ENCODE measurements at regions not wholly inside any gene's neighbourhood (a gene's known extent, or its start where the extent isn't known, plus 50 kb on each side); places are given as distances from the start of the nearest gene placed in this dataset.

DNA sequence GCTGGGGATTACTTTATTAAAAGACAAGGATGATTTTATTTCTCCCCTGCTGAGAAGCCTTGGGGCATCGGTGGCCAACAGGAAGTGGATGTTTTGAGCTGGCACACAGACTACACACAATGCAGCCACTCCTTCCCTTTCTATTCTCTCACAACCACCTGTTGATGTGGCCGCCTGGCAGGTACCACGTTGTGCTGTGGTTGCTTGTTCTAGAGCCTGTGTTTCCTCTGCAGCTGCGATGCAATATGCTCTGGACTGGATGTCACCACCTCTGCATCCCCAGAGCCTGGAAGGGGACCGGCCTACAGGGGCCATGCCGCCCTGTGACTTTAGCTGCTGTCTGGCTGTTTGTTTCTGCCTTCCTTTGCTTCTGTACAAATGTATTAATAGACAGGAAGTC, 195.7 kb upstream of the CELF2 start:
- no peak for DNase-seq

DNA sequence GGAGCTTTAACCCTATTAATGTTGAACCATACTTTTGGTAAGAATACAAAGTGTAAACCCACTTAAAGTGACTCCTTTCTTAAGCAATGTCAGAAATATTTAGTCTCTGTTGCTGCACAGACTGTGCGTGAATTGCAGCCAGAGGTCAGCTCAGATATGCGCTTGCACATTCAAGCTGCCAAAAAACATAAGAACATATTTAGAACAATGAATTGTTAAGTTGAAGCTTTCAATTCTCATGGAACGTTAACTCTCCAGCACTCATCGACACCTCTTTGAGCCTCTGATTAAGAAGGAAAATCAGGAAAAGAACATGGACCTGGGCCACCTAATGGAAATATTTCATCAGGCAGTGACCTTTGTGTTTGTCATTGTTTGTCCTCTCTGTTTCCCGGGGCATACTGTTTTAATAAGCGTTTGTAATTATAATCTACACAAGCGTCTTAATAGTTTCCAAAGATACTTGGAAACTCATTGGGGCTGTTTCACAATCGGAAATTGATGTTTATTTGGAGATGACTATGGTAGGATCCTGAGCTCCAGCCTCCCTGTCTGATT, 193.0 kb upstream of the CELF2 start:
- DNase-seq: no peak

DNA sequence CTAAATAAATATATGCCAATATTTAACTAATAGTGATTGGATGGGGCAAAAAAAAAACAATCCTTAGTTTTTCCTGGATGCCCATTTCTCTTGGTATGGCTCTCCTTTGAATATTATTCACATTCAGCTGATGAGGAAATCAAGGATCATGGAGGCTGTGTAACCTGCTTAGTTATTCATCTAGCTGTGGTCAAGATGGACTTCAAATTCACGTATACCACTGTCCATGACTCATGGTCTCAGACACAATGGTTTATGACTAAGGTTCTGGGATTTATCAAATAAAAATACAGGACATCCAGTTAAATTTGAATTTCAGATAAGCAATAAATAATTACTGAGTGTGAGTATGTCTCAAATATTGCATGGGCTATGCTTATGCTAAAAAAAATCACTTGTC, 191.5 kb upstream of the CELF2 start:
- no peak for DNase-seq

DNA sequence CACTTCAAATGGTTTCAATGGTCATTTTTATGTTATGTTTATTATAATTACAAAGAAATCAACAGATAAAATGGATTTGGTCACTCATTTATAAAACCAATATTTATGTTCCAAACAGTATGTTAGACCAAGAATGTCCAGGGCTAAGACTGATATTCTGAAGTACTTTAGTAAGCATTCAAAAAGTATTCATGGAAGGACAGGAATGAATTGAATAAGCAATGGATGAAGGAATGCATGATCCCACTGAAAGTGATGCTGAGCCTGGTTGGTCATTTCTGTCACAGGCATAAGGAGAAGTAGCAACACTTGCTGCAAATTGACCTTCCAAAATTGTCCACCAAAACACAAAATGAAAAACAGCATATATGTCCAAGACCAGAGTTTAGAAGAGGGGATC, 189.0 kb upstream of the CELF2 start:
- no peak for DNase-seq

DNA sequence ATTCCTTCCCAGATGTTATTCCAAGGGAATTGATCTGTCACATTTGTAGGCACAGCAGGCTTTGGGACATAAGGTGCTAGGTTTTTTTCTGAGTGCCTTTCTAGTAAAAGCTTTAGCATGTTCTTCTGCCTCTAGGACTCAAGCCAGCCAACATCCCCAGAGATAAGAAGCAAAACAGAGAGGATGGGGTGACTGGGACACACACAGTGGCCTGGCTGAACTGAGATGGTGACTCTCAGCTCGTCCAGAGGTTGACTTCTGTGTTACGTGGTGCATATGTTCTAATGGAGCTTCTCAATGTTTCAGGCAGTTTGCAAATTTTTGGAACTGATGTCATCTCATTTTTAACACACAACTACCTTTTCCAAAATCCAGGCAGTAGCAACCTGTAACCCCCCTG, 188.1 kb upstream of the CELF2 start:
- DNase-seq: no peak

DNA sequence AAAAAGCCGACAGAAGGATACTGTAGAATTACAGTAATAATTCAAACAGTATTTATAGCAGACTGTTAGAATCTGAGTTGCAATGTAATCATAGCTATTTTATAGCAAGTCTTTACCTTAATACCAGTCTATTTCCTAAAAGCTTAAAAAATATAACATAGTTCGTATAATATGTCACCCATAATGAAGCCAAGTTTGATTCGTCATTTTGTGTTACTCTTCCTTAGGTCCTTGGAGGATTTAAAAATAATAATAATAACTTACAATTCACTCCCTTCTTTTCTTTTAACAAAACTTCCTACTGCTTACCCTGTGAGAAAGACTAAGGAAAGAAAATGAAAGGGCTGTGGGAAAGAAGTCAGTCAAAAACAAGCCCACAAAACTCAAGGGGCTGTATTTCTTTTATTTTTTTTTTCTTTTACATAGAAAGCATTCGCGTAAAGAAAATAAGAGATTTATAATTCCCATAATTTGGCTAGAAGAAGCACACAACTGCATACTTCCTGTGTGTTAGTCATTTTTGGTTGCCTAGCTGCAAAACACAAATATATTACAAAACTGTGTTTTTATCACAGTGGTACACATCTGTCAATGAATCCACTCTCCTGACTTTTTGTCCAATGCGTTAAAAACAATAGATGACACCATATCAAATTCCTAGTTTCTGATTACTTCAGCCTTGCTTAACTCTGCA, 187.2 kb upstream of the CELF2 start:
- DNase-seq: no peak

DNA sequence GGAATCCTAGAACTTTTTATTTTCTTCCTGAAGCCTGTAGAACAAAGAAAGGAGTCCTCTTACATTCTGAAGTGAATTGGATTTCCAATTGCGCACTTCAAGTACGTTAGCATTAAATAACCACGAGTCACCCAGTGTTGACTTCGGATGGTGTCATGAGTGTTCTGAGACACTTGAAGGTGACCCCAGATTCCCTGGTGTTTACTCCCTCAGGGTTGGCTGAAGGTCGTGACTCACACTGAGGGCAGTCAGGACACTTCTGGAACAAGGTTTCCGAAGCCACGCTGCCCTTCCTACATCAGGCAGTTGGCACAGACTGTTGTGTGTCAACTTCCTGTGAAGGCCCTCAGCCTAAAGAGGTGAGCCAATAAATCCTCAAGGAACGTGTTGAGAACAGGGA, 186.6 kb upstream of the CELF2 start:
- no peak for DNase-seq

DNA sequence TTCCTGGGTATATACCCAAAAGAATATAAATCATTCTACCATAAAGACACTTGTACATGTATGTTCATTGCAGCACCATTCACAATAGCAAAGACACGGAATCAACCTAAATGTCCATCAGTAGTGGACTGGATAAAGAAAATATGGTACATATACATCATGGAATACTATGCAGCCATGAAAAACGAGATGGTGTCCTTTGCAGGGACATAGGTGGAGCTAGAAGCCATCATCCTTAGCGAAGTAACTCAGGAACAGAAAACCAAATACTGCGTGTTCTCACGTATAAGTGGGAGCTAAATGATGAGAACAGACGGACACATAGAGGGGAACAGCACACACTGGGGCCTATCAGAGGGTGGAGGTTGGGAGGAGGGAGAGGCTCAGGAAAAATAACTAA, 183.7 kb upstream of the CELF2 start:
- no peak for DNase-seq

DNA sequence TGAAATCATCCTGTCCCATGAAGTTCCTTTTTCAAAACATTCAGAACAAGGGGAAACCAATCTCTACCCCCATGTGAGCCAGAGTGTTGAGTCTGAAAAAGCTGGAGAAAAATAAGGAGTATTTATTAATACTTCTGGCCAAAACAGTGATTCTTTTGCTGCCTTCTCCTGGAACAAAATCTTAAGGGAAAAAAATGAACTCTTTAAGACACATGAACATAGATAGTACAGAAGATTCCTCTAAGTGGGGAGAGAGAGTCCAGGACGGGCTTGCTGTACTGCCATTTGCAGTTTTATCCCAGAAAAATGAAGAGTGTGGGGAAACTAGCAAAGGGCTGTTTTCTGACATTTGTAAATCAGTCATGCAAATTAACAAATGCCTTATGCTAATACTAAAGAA, 173.4 kb upstream of the CELF2 start:
- DNase-seq: no peak

DNA sequence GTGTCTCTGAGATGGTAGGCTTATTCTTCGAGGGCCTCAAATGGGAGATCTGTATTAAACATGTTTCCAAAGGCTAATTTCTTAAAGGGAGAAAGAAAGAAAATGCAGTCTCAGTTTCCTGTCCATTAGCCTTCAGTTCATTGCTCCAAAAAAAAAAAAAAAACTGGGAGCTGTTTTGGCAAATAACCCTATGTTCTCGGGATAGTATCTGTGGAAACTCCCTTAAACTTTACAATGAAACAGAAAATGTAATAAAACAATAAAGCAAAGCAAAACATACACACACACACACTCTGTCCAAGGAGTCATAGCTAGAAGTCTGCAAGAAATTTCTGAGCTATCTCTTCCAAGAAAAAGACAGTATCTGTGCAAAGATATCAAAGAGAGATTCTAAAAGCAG, 172.5 kb upstream of the CELF2 start:
- no peak for DNase-seq

DNA sequence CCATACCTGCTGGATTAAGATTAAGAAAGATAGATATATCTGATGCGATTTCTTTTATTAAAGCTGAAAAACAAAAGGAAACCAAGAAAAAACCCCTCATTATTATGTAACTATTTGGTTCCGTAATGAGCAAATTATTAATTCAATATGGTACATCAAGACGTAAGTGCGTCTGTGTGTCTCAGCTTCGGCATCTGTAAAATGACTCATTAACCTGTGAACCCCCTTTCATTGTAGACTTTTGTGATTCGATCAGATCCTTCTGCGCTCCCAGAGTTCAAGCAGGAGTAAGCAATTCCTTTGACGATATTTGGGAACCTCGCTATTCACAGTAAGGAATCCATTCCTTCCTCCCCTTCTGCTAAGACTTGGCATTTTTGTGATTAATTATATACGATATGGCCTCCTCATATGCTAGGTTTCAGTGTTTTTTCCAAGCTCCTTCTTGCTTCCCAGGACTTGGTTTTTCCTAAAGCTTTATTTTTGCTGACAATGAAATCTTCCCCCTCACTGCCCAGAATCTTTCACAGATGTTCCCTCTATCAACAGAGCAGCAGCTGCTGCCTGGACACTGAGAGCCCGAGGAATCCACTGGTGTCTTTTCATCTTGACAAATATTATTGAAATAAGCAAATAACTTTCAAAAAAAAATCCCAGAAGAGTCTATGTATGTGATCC, 171.7 kb upstream of the CELF2 start:
- no peak for DNase-seq

DNA sequence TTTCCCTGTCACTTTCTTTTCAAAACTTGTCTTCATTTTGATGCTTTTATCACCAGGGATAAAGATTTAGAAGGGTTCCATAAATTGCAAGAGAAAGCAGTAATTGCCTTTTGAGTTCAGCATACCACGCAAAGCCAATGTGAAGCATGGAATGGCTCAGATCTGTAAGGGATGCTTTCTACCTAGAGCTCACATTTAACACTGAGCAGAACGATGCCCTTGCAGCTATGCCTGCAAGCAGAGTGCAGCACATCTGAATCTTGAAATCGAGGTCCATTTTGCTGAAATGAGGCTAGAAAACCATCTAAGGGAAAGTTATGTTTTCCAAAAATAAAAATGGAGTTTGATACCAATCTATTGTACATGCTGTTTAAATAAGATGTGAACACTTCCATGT, 171.2 kb upstream of the CELF2 start:
- no peak for DNase-seq

DNA sequence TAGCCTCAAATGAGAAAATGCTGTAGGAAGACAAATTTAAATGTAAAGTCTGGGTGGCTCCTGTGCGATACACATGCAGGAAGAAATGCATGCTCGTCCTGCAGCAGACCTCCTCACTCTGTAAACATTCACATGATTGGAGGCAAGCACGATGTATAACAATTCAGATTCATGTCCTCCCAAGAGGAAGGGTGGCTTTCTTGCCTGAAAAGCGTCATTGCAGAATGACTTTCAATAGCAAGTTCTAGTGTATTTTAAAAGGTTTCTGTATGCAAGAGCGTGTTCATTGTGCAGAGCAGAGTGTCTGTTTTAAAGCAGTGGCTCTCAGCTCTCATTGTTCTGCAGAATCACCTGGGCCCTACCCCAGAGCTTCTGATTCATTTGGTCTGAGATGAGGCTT, 170.3 kb upstream of the CELF2 start:
- DNase-seq: no peak

DNA sequence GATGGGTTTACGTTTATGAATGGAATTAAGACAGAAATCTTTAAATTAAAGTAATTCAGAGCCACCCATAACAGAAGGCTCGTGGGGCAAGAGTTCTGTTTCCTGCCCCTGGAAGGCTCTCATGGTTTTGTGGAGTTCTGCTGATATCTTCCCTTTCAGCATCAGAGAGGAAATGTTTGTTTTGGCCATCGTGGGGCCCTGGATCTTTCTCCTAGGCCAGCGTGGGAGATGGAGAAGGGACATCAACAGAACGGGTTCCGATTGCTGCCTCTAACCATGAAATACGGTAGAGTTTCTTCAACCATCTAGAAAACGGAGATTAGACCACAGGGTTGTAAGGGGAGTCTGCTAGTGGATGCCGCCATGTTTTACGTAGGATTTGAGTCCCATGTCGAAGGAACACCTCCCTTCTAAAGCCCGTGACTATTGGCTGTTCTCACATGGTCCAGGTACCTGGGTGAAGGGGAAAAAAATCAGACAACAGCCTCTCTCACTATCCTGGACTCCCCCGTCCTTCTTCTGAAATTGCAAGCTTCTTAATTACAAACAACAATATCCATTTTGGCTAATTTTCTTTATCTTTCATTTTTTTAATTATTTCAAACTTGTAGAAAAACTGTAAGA, 169.1 kb upstream of the CELF2 start:
- no peak for DNase-seq

DNA sequence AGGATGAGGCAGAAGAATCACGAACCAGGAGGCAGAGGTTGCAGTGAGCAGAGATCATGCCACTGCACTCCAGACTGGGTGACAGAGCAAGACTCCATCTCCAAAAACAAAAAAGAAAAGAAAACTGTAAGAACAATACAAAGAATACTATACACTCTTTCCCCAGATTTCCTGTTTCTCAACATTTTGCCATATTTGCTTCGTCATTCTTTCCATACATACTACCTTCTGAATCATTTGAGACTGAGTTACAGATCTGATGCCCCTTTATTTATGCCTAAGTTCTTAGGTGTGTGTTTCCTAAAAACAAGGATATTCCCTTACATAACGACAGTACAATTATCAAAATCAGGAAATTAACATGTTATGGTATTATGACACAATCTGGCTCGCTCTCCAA, 168.4 kb upstream of the CELF2 start:
- no peak for DNase-seq

DNA sequence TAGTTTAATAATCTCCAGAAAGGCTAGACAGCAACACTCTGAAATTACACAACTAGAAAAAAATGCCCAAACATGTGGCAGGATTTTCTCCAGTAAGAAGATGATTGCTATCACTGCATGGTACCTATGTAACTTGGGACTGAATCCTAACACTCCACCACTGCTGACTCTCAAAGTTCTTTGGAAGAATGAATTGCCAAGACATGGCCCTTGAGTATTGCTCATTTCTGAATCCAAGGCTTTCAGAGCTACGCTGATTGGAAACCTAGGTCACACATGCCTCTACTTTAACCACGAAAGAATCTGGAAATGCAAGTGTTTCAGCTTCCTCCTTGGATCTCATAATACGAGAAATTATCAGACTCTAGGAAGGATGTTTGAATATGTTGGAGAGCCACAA, 167.5 kb upstream of the CELF2 start:
- DNase-seq: no peak

DNA sequence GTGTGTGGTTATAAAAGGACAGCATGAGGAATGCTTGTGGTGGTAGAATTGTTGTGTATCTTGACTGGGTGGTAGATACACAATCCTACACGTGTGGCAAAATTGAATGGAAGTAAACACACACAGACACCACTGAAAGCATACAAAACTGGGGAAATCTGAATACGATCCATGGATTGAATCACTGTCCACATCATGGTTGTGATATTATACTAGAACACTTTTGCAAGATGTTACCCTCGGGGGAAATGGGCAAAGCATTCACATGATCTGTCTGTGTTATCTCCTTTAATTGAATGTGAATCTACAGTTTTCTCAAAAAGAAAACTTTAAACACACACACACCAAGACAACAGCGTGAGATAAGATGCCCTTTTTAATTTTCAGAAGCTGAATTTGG, 165.2 kb upstream of the CELF2 start:
- no peak for DNase-seq

DNA sequence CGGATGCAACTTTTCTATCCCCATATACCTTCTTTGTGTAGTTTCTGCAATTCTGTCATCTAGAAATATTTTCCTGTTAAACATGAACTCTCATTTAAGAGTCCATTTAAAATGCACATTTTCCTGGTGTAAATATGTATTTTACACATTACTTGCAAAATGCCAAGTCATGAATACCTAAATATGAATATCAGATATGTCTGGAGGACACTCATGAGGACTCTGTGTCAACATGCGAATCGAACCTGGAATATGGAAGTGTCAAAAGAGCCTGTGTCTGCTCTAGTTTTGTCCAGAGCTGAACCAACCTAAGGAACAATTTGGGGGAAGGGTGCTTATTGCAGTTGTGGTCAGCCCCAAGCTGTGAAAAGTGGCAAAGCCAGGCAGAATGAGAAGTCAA, 163.7 kb upstream of the CELF2 start:
- no peak for DNase-seq

DNA sequence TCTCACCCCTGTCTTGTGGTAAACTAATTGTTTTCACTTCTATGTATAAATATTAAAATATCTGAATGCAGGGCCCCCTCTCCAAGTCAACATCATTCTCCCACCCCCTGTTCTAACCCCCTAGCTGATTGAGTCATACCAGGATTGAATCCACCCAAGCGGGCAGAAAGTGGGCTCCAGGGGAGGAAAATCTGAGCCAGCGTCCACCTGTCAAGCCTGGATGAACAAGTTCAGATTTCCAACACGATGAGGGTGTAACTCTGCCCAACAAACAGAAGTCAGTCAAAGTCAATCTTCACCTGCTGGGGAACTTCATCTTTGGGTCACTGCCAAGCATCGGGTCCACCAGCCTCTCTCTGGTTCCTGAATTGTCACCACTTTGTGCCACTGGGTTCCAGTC, 162.9 kb upstream of the CELF2 start:
- no peak for DNase-seq

DNA sequence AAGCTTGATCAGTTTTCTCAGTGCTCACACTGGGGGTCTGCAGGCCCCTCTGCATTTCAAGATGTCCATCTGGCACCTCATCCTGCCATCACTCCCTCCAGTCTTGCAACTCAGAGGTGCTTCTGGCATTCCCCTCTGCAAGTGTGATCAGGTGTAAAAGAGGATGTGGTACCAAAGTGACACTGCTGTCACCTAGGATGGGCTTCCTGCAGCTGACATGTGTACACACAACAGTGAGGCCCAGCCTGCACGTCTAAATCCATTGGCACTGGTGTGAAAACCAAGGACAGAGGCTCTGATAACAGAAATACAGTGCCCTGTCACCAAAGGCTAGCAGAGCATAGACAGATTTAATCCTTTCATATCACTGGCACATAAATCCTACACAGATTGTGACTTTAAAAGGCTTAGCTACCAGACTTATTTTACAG, 162.5 kb upstream of the CELF2 start:
- no peak for DNase-seq

DNA sequence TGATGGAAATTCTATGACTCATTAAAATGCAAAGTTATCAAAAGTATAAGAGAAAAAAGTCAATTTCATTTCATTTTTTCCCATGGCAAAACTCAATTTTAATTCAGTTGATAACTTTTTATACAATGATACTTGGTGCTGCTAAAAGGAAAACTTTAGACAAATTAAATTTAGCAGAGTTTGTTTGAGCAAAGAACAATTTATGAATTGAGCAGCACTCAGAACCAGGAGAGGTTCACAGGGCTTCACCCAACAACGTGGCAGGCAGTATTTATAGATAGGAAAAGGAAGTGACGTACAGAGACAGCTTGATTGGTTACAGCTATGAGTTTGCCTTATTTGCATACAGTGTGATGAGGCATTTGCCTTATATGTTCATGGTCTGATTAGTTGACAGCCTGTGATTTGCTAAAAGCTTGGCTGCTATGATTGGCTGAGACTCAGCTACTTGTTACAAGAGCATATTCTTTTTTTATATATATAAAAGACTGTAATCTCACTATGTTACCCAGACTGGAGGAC, 157.2 kb upstream of the CELF2 start:
- no peak for DNase-seq

DNA sequence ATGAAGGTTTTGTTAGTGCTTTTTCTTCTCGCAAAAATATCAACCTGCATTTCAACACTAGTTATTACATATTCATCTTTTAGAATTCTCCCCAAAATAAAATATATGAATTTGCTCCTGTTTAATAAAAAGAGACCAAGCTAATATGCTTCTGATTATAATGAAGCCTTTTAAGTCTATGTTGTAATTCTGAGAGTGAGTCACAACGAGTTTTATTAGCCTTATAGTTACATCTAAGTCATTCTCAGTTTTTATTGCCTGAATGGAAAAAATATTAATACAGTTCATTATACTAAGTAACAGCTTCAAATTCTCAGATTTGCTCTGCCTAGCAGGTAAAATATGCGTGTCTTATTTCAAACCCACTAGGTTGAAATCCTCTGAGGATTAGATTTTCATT, 152.4 kb upstream of the CELF2 start:
- DNase-seq: no peak

DNA sequence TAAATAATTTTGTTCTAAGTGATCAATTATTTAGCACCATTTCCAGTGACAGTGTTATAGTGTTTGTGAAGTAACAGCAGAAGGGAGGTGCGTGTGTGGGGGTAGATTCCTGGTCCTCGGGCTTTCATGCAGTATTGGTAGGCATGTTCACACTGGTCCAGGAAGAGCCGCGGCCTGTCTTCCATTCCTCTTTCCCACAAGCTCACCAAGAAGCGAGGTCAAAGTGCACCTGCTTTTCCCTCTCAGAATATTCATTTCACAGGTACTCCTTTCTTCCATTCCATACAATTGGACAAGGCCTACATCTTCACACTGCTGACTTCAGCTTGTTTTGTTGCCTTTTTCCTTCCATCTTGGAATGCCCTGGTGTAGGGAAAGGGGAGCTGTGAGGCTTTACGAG, 151.8 kb upstream of the CELF2 start:
- no peak for DNase-seq

DNA sequence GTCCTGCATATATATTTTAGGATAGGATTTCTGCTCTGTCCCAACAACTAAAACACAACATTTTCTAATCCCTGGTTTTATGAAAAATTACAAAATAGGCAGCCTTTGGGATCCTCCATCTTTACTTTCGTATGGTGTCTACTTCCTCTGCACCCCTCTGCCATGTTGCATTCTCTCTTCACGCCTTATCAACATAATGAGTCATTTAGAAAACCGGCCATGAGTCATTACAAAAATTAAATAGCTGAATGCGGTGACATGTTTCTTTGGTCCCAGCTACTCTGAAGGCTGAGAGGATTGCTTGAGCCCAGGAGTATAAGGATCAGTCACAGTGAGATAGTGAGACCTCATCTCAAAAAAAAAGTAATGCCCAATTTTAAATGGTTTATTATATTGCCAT, 148.1 kb upstream of the CELF2 start:
- no peak for DNase-seq

All from CD4-positive, alpha-beta T cell treated with Interleukin-17A for 1 hour (primary cell).